ENCODE measurements at regions not wholly inside any gene's neighbourhood (a gene's known extent, or its start where the extent isn't known, plus 50 kb on each side); places are given as distances from the start of the nearest gene placed in this dataset.

DNA sequence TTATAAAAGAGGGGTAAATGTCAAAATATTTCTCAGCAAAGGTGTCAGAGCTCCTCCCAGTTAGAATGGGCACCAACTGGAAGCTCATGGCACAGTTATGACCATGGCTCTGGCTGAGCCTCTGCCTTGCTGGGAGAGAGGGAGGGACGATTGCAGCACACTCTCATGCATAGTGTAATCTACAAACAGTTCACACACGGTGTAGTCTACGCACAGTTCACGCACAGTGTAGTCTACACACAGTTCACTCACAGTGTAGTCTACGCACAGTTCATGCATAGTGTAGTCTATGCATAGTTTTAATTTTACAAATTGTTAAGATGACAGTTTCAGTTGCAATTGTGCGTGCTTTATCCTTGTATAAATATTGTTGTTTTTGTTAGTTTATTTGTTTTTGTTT is 1474.6 kb upstream of the TMEM132C start:
- no peaks in the 10 kb centered on the region for H3K27me3 ChIP-seq (replicated peaks; ENCODE audit: control insufficient read depth, insufficient read depth, low read length)
- TF ChIP-seq, protein P1, sequence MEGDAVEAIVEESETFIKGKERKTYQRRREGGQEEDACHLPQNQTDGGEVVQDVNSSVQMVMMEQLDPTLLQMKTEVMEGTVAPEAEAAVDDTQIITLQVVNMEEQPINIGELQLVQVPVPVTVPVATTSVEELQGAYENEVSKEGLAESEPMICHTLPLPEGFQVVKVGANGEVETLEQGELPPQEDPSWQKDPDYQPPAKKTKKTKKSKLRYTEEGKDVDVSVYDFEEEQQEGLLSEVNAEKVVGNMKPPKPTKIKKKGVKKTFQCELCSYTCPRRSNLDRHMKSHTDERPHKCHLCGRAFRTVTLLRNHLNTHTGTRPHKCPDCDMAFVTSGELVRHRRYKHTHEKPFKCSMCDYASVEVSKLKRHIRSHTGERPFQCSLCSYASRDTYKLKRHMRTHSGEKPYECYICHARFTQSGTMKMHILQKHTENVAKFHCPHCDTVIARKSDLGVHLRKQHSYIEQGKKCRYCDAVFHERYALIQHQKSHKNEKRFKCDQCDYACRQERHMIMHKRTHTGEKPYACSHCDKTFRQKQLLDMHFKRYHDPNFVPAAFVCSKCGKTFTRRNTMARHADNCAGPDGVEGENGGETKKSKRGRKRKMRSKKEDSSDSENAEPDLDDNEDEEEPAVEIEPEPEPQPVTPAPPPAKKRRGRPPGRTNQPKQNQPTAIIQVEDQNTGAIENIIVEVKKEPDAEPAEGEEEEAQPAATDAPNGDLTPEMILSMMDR (IDR thresholded peaks at IDR 0.05; ENCODE audit: insufficient read depth, low read length, poor library complexity, severe bottlenecking), result no peak
- DNase-seq (ENCODE audit: extremely low read depth, insufficient read length), result no peak
- no peak overlapping the region for H3K4me3 ChIP-seq (replicated peaks; ENCODE audit: low read depth, low read length)
- no peaks in the 10 kb centered on the region for H3K36me3 ChIP-seq (ENCODE audit: control insufficient read depth, insufficient read depth, low read length)

DNA sequence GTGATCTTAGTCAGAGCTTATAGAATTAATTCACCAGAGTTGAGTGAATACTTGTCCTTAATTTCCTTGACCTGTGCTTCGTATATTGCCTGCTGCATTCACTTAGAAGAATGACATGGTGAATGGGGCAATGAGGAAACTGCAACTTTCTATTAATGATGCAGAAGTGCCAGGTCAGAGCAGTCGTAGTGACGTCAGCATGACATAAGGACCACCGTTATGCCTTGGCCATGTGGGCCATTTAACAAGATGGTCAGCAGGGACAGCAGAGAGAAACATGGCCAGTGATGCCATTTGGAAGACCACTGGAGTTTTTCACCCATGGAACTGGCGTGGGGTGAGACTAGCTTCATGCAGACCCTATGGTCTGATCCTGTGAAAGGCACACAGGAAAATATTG is 1469.4 kb upstream of the TMEM132C start:
- Histone ChIP-seq H3K4me3 (replicated peaks; ENCODE audit: low read depth, low read length) (no peak overlapping the region), H3K36me3 (ENCODE audit: control insufficient read depth, insufficient read depth, low read length) (no peaks in the 10 kb centered on the region), H3K27me3 (replicated peaks; ENCODE audit: control insufficient read depth, insufficient read depth, low read length) (no peaks in the 10 kb centered on the region)
- TF ChIP-seq, protein P1 (IDR thresholded peaks at IDR 0.05; ENCODE audit: insufficient read depth, low read length, poor library complexity, severe bottlenecking), result no peak
- DNase-seq (ENCODE audit: extremely low read depth, insufficient read length), result no peak

DNA sequence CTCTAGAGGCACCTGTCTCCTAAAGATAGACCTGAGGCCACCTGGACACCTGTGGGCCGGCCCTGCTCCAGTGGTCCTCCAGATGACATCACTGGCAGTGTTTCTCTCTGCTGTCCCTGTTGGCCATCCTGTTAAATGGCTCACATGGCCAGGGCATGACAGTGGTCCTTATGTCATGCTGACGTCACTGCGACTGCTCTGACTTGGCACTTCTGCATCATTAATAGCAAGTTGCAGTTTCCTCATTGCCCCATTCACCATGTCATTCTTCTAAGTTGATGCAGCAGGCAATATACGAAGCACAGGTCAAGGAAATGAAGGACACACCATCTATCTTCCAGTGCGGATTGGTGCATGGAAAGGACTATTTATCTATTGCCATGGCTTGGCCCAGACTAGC is 1468.5 kb upstream of the TMEM132C start:
- no peak for DNase-seq (ENCODE audit: extremely low read depth, insufficient read length)
- TF ChIP-seq, protein P1 (IDR thresholded peaks at IDR 0.05; ENCODE audit: insufficient read depth, low read length, poor library complexity, severe bottlenecking), result no peak
- H3K27me3 ChIP-seq (replicated peaks; ENCODE audit: control insufficient read depth, insufficient read depth, low read length), result no peaks in the 10 kb centered on the region
- H3K4me3 ChIP-seq (replicated peaks; ENCODE audit: low read depth, low read length), result no peak overlapping the region
- no peaks in the 10 kb centered on the region for H3K36me3 ChIP-seq (ENCODE audit: control insufficient read depth, insufficient read depth, low read length)

DNA sequence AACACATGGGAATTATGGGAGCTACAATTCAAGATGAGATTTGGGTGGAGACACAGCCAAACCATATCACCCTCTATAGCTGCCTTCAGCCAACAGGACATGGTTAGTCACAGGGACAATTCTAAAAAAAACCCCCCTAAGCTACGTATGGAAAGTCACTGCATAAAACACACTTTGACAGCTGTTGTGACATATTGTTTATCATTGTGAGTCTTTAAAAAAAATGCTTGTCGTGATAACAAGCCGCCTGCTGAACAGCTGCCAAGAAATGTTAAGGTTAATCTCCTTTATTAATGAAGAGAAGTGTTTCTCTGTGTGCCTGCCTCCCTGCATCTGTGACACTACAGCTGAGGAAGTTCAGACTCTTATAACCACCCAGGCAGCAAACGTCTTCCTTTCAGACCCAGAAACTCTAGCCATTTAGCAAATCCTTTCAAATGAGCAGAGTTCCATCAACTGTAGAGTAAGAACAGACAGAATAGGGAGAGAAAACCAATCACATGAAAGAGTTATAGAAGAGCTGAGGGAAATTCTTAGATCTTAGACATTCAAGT is 1459.6 kb upstream of the TMEM132C start:
- TF ChIP-seq, protein P1 (IDR thresholded peaks at IDR 0.05; ENCODE audit: insufficient read depth, low read length, poor library complexity, severe bottlenecking), result no peak
- H3K27me3 ChIP-seq (replicated peaks; ENCODE audit: control insufficient read depth, insufficient read depth, low read length), result no peaks in the 10 kb centered on the region
- no peaks in the 10 kb centered on the region for H3K36me3 ChIP-seq (ENCODE audit: control insufficient read depth, insufficient read depth, low read length)
- no peak for DNase-seq (ENCODE audit: extremely low read depth, insufficient read length)
- H3K4me3 ChIP-seq (replicated peaks; ENCODE audit: low read depth, low read length), result no peak overlapping the region

DNA sequence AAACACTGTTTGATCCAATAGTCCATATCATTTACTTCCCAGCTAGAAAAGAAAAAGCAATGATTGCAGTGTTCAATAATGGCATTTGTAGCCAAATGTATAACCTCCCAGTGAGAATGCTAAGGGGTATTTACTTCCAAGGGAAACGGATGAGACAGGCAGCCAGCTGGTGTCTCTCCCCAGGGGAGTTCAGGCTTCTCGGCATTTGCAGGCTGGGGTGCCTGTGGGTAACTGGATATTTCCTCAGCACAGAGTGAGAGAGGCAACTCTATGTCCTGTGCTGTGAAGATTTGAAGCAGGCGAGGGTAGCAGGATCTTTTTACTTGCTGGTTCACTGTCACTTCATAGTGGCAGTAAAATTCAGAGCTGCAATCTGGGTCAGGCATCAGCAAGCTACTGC is 1455.6 kb upstream of the TMEM132C start:
- TF ChIP-seq, protein P1 (IDR thresholded peaks at IDR 0.05; ENCODE audit: insufficient read depth, low read length, poor library complexity, severe bottlenecking), result no peak
- no peak for DNase-seq (ENCODE audit: extremely low read depth, insufficient read length)
- no peaks in the 10 kb centered on the region for H3K36me3 ChIP-seq (ENCODE audit: control insufficient read depth, insufficient read depth, low read length)
- H3K4me3 ChIP-seq (replicated peaks; ENCODE audit: low read depth, low read length), result no peak overlapping the region
- no peaks in the 10 kb centered on the region for H3K27me3 ChIP-seq (replicated peaks; ENCODE audit: control insufficient read depth, insufficient read depth, low read length)

DNA sequence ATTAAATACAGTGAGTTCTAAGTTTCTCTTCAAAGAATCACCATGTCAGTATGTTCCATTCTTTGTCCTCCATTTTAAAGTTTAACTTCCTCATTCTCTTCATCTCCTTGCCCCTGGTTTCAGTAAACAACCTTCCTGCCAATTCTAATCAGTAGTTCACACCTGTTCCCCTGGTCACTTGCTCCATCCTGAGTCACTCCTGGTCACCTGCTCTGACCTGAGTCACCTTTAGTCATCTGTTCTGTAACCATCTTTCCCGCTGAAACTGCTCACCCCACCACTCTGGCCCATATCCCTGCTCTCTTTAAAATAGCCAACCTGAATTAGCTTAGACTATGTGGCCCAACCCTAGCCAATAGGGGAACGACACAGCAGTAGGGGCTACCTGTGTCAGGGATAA is 1447.4 kb upstream of the TMEM132C start:
- no peaks in the 10 kb centered on the region for H3K27me3 ChIP-seq (replicated peaks; ENCODE audit: control insufficient read depth, insufficient read depth, low read length)
- TF ChIP-seq, protein P1 (IDR thresholded peaks at IDR 0.05; ENCODE audit: insufficient read depth, low read length, poor library complexity, severe bottlenecking), result no peak
- no peak overlapping the region for H3K4me3 ChIP-seq (replicated peaks; ENCODE audit: low read depth, low read length)
- DNase-seq (ENCODE audit: extremely low read depth, insufficient read length), result no peak
- no peaks in the 10 kb centered on the region for H3K36me3 ChIP-seq (ENCODE audit: control insufficient read depth, insufficient read depth, low read length)

Data from GM06990 (cell line).